ENCODE measurements at regions not wholly inside any gene's neighbourhood (a gene's known extent, or its start where the extent isn't known, plus 50 kb on each side); places are given as distances from the start of the nearest gene placed in this dataset.

DNA sequence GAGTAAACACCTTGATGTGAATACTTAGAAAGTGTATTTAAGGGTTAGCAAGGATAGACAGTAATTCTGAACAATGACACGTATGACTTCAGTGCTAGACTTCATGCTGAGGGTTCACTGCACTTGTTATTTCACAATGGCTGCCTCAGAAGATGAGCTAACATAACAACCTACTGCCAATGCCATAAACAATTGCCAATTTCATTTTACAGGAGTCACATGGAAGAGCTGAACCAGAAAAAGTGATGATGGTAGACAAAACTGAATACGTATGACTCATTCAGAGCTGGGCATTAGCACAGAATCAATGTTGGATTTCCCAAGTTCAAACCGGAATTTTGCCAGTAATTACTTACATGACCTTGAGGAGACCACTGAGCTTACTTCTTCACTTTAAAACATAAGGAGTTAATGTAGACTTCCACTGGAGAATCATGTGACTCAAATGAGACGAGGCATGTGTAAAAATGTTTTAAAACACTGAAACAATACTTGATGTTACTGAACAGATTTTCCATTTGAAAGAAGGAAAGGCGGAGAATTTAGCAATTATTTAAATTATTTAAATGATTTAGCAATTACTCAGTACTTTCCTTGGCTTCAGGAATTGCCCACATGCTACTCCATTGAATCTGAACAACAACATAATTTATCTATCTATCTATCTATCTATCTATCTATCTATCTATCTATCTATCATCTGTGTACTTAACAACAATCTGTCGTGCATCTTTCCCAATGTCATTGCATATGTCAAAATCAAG lies 868.5 kb upstream of the SLIT2 start:
- DNase-seq: no peak

DNA sequence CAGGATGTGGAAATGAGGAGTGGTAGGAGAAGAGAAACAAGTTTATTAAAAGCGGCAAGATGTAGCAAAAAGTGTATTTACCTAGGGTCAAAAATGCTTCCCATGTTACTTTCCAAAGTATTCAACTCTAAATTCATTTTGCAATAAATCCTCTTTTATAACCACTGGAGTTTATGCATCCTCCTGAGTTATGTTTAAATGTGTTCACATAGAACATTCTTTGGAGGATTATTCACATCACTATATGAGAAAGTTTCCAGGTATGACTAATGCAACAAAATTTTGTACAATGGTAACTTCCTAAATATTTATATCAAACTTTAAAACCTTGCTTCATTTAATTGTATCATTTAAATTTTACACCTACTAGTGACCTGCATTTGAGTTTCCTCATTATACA lies 870.6 kb upstream of the SLIT2 start:
- no peak for DNase-seq

DNA sequence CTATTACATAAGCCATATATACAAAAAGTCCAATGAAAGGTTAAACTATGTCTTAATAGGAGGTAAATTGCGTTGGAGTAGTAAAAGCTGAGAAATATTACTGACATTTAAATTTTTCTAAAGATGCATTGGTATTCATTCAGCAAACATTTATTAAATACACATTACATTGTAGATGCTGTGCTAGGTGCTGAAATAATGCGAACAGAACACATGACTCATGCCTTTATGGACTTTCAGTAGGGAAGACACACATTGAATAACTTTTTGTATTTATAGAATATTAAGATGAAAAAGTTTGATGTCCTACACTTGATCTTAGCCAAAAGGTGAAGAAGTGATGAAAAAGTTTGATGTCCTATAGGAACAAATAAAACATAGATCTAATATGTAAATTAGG lies 871.1 kb upstream of the SLIT2 start:
- DNase-seq: no peak

DNA sequence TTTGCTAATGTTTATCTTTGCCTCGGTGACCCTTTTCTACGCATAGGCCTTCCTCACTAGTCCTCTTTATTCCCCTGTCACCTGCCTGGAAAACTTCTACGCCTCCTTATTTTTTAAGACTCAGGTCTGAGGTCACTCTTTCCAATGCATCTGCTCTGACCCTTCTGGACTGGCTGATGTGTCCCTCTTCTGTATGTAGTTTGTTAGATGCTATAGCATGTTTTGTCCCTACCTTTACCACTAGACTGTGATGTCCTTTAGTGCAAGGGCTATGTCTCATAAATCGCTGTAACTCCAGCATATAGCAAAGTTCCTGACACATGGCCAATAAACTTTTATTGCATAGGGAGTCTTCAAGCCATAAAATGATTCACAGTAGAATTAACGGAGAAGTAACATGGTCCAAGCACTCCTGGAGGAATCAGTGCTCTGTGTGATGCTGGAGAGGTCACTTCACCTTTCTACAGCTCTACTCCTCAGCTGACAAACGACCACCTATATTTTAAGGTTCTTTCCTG lies 872.5 kb upstream of the SLIT2 start:
- DNase-seq: no peak

DNA sequence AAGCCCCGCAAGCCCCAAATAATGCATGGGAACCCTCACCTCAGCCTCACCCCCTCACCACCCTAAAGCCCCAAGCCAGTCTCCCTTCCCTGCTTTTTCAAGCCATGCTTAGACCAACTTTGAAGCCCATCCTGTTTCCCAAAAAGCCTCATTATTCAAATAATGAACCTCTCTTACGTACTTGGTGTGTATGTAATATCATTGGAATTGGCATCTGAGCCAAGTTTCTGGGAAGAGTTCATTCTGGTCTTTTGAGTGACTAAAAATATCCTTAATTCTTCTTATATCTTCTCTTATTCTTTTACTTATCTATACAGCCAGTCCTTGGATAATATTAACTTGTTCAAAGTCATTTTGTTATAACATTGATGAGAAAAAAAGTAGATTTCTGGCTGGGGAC lies 875.8 kb upstream of the SLIT2 start:
- DNase-seq: no peak

DNA sequence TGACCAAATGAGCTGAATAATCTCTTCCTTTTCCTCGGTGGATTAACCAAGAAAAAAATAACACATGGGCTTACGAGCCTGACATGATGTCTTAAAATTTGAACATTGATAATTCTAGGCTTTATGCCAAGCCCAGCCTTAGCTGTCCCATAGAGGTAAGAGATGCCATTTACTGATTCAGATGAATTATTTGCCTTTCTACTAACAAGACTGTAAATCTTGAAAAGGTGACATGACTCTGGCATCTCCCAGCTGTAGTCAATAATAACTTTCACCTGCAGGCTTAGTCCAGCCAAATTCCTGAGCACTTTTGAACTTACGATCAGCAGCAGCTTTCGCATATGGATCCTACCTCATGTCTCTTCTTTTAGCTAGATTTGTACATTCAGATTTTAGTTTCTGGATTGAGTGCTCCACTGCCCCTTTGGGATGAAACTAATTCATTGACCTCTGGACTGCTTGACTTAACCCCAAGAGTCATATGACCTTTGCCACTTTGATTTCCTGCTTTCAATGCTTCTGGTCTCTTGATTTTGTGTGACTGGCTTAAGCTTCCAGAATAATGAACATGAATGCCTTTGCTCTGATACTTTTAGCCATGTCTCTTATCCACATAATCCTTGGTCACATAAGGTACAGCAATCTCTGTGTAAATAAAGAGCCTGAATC lies 876.4 kb upstream of the SLIT2 start:
- DNase-seq: no peak

DNA sequence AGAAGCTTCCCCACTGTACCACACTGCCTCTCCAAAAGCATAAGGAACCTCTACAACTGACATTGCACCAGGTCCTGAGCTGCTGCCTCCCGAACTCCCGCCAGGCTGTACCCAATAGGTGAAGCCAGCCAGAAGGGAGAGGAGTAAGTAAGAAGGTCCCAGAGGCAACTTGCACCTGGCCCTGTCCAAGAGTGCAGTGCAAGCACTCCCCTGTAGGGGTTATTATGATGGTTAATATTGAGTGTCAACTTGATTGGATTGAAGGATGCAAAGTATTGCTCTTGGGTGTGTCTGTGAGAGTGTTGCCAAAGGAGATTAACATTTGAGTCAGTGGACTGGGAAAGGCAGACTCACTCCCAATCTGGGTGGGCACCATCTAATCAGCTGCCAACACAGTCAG lies 879.3 kb upstream of the SLIT2 start:
- DNase-seq: no peak

DNA sequence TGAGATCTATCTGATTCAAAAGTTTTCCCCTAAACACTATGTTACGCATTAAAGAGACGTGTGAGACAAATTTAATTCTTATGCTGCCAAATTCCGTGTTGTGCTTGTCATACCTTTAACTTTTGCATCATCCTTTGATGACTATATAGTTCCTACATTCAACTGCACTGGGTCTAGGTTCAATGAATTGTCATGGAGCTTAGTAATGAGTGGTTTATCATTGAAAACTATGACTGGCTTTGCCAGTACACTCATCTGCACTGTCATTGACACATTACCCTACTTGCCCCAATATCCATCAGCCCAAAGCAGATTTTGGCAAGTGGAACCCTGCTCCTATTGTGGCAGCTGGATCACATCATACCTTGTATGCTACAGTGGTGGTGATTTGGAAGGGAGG lies 882.9 kb upstream of the SLIT2 start:
- no peak for DNase-seq

DNA sequence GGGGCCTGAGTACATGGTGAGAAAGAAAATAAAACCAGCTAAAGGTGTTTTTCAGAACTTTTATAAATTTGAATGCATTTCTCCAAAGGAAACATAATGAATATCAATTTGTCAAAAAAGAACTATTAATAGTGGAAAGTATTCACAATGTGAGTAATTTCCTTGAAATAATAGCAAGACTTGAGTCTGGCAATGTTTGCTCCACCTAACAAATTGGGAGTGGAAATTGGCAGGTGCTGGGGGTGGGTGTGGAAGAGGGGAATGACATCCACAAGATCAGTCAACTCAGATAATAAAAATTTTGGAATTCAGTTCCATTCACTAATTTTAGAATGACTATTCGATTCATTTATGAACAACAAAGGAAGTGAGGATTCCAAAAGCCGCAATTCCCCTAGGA lies 884.8 kb upstream of the SLIT2 start:
- DNase-seq: no peak

DNA sequence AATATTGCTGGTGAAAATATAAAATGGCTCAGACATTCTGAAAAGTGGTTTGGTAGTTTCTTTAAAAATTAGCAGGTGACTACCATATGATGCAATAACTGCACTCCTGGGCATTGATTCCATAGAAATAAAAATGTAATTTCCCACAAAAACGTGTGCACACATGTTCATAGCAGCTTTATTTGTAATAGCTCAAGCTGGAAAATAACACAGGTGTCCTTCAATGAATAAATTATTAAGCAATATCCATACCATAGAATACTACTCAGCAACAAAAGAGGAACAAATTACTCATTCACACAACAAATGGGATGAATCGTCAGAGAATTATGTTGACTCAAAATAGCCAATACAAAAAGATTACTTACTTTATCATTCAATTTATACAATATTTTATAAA lies 893.7 kb upstream of the SLIT2 start:
- no peak for DNase-seq

DNA sequence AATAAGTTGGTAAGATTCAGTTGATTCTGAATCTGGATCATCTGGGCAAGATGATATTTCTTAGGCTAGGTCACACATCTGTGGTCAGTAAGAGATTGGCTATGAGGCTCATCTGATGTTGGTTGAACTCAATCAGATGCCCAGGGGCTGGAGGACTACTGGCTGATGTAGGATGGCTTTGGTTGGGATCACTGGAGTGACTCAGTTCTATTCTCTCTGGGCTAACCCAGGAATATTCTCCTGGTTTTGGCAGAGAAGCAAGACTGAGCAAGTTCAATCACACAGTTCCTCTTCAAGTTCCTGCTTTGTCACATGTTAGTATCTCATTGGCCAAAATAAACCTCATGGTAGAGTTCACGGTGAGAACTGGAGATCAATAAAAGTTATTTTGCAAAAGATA lies 902.3 kb upstream of the SLIT2 start:
- no peak for DNase-seq

DNA sequence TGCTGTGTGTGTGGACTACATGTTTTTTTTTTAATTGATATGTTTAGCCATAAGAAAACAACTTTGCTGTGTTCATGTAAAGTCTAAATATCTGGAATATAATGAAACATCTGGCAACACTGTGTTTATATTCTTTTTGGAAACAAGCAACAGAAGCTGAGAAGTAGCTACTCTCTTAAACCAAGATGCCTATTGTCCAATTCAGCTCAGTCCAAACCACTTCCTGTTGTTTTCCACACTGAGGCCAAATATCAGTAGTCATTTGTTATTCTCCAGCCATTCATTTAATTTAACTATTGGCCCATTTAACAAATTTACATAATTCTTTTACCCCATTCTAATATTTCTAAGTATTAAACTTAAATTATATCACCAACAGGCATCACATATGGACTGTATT lies 903.0 kb upstream of the SLIT2 start:
- DNase-seq: no peak

DNA sequence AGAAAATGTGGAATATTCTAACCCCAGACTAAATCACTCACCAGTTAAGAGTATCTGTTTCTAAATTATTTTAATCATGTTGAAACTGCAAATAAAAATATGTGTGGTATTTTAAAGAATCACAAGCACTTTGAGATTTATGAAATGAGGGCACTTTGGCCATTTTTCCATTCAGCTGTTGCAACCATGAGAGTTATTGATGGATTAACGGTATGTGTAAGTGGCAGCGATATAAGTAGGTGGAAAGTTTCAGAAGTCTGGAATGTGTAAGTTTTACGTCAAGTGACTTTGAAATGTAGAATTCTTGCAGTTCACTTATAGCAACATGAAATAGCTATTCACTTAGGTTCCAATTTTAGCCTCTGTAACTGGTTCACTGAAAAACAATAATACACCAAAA lies 905.1 kb upstream of the SLIT2 start:
- DNase-seq: no peak

DNA sequence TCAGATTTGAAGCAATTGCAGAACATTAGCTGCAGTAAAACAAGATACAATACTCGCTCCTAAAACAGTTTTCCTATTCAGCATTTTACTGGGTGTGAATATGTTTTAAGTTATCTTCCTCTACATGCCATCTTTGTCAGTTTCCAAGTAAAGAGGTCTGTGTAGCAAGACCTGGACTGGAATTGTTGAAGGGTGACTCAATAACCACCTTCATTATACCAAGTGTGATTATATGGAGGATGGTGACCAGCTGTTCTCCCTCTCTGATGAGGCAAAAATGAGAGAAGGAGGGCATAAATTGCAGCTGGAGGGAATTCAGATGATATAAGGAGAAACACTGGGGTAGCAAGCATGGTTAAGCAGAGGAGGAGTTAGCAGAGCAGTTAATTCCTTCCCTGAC lies 922.1 kb upstream of the SLIT2 start:
- peak; percentile 4 for DNase-seq

DNA sequence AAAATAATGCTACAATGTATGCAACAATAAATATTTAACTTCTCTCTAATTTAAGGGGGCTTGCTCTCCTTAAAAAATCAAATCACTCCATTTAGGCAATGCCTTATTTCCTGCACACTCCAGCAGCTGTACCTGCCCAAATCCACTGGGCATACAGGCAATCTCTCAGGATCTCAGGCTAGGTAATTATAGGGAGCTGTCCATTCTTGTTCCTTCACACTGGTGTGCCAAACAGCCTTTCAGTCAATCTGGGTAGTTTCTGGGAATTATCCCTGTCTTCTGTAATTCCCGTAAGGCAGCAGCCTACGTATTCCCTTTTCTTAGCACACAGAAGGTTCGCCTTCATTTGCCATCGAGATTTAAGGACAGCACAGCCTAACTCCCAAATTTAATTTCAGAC lies 922.6 kb upstream of the SLIT2 start:
- DNase-seq: peak; percentile 36

DNA sequence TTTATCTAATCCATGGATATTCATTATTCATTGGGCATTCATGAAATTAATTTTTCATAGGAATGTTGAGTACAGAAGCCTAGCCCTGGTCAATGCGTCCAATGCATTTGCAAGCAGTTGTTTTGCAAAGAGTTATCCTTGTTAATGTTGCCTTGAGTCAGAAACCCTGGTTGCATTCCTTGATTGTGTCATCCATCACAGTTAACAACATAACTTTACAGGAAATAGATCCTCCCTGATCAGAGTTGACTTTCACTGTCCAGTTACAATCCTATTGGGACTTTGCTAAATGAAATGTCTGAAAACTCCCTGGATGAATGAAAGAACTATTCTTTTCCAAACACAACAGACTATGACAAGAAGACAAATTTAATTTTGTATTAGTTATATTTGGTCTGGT lies 924.3 kb upstream of the SLIT2 start:
- DNase-seq: no peak

DNA sequence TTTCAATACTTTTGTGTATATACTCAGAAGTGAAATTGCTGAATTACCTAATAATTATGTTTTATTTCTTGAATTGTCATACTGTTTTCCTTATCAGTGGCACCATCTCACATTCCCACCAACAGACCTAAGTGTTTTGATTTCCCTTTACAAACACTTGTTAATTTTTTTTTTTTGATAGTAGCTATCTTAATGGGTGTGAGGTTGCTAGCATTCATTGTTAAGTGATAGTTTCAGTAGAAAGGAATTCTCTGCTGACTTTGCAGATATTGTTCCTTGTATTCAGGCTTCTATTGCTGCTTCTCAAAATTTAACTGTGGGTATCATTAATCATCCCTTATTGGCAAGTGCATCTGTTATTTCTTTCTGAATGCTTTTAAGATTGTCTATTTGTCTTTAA lies 927.5 kb upstream of the SLIT2 start:
- DNase-seq: no peak

DNA sequence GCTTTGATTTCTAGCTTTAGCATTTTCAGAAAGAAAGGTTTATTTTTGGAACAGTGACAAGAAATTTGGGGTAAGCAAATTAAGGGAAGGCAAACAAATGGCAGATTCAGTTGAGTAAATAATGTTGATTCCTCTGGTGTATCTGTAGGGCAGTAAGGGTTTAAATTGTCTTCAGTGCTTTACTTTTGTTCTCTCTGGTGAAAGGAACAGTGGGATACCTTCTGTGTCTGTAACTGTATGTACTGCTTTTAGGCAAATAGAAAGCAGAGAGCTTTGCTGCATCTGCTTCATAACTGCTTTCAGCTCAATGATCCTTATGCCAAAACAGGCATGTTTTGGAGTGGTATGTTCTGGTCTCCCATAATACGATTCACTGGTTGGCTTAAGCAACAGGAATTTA lies 932.1 kb upstream of the SLIT2 start:
- no peak for DNase-seq

DNA sequence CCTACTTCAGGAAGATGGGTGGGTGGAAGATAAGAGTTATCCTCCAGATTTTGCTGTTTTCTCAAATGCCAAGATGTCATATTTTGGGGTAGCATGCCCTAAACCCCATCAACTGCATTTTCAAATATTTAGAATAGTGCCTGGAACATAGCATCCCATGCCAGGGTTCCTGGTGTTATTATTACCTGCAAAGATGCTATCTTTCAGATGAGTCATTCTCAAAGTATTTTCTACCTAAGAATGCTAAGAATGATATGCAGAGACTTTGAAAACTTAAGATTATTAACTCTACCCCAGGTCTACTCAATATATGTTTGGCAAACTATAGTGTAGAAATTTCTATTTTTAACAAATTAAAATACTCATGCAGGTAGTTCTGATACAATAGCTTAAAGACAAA lies 934.3 kb upstream of the SLIT2 start:
- no peak for DNase-seq

DNA sequence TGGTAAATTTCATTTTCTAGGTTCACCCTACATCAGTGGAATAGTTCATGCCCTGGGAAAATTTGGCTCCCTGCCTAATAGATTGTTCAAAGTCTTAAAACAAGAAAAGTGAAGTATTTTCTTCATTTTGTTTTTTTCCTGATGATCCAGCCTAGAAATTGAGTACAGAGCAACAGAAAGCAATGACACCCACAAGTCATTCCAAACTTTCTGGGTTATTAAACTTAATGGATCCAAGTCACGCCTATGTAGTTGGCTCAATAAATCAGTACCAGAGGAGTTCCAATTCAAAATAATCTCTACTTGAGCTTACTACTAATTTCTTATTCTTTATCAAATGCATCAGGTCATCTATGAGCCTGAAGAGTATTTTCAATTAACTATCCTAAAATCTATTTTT lies 937.6 kb upstream of the SLIT2 start:
- no peak for DNase-seq

DNA sequence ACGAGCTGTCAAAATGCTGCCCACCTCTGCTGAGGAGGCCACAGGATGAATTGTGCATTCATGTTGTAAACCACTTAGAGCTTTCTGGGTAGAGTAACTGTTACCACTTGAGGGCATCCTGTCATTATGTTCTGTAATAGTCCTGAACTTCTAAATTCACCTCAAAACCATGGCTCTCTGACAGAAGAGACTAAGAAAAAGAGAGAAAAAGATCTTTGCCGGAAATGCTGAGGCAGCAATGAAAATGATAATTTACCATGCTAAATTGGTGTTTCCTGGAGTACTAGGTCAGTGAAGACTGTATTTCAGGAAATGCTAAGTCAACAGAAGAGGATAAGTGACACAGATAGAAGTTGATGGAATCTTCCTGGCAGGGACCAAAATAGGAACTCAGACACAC lies 942.3 kb upstream of the SLIT2 start:
- no peak for DNase-seq

DNA sequence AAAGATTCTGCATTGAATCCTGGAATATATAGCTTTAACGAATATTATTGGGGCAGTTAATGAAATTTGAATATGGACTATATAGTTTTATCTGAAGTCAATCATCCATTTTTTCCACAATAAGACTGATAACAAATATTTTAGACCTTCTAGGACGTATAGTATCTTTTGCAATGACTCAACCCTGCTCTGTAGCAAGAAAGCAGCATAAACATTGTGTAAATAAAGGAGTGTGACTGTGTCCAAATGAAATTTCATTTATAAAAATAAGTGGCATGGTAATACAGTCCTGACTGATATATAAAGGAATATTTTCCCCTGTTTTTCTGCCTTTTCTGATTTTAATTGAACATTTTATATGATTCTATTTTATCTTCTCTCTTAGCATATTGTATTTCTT lies 947.7 kb upstream of the SLIT2 start:
- no peak for DNase-seq

DNA sequence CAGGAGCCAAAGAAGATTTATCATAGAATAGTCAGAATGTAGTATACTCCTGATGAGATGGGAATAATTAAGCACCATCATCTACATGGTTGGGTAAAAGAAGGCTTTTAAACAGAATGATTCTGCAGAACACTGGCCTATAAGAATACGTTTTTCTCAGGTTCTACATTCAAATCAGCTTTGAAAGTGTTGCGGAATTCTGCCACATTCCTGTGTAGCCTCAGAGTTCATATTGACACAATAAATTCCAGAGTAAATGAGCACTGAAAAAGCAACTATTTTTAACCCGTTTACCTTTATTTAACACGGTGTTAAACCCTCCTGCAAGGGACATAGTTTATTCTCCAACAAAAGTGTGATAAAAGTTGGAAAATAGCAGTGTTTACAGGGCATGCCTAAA lies 950.2 kb upstream of the SLIT2 start:
- no peak for DNase-seq

DNA sequence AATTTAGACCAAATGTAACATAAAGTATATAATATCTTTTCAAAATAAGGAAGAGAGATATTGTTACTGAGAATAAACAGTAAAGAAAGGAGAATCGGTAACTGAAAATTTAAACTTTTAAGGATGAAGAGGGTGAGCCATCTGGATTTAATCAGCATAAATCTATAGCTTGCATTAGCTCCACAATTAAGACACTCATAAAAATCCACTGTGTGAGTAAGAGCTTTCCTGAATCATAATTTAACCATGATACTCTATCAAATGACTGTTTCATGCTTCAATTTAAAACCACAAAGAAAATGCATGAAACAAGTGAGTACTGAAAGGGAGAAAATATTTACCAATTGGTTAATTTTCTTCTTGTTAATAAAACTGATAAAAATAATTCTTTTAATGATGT lies 951.5 kb upstream of the SLIT2 start:
- DNase-seq: no peak

DNA sequence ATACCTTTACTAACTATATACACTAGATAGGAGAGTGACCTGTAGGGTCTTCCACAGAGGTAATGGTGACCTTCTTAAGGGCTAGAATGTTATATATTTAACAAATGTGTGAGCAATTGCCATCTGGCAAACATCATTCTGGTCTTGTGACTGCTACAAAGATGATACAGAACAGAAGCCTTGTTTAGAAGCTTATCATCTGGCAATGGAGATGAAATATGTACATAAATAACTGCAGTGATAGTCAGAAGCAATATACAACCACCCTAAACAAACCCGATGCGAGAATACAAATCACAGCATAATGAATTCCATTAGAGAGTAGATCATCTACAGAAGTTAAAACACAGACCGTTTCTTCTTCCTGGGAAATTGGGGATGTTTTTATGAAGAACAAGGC lies 952.7 kb upstream of the SLIT2 start:
- no peak for DNase-seq

All from NCI-H2171 (cell line).